HUES6 (cell line): ENCODE measurements at regions not wholly inside any gene's neighbourhood (a gene's known extent, or its start where the extent isn't known, plus 50 kb on each side); places are given as distances from the start of the nearest gene placed in this dataset.
"Not testable (repeated sequence)": the region's sequence is repeated elsewhere in the genome, so short reads cannot be mapped to it uniquely, and the experiment has no call there.

Experiments used
- H3K27ac ChIP-seq: 2 replicates; pipeline ENCODE4 v1.7.0; 2013; ENCODE audit warnings: low read depth, mild to moderate bottlenecking, low read length, inconsistent platforms
- H3K27me3 ChIP-seq: 2 replicates; pipeline ENCODE4 v1.6.1; 2013; ENCODE audit warnings: low read length; ENCODE audit not compliant: control insufficient read depth, insufficient read depth
- H3K36me3 ChIP-seq: 2 replicates; pipeline ENCODE4 v1.6.1; 2013; ENCODE audit warnings: low read length; ENCODE audit not compliant: control insufficient read depth, insufficient read depth
- H3K4me1 ChIP-seq: 2 replicates; pipeline ENCODE4 v1.6.1; 2013; ENCODE audit warnings: low read length; ENCODE audit not compliant: control insufficient read depth, insufficient read depth
- H3K4me3 ChIP-seq: 2 replicates; pipeline ENCODE4 v1.5.1; 2013; ENCODE audit warnings: low read depth, low read length
- H3K9ac ChIP-seq: one replicate; pipeline ENCODE4 v1.6.1; 2013; ENCODE audit warnings: mild to moderate bottlenecking, low read length
- H3K9me3 ChIP-seq: 2 replicates; pipeline ENCODE4 v1.6.1; 2013; ENCODE audit warnings: low read depth, low read length; ENCODE audit not compliant: control insufficient read depth, insufficient read depth

- Histone ChIP-seq H3K36me3 (no peaks in the 10 kb centered on the region), H3K27ac (no peak overlapping the region), H3K9ac (no peak overlapping the region), H3K9me3 (peaks cover 46% of the 10 kb centered on the region), H3K4me1 (no peaks in the 10 kb centered on the region), H3K27me3 (no peaks in the 10 kb centered on the region), H3K4me3 (no peak overlapping the region)
Observed at GRCh38 chr7:57198801-57199200, 66.6 kb upstream of the ZNF479 start.

DNA sequence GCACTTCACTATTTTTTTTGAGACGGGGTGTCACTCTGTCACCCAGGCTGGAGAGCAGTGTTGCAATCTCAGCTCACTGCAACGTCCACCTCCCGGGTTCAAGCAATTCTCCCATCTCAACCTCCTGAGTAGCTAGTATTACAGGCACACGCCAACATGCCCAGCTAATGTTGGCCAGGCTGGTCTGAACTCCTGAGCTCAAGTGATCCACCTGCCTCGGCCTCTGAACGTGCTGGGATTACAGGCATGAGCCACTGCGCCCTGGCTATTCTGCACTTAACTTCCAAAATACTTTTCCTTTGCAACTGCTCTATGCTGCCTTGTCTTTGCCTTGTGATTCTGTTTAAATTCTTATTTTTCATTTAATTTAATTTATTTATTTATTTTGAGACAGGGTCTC lies 67.0 kb upstream of the ZNF479 start:
- Histone ChIP-seq H3K4me1 (no peaks in the 10 kb centered on the region), H3K9ac (no peak overlapping the region), H3K4me3 (no peak overlapping the region), H3K9me3 (peaks cover 51% of the 10 kb centered on the region), H3K27ac (no peak overlapping the region), H3K27me3 (no peaks in the 10 kb centered on the region), H3K36me3 (no peaks in the 10 kb centered on the region)

- no peak overlapping the region for H3K27ac ChIP-seq
- no peak overlapping the region for H3K9ac ChIP-seq
- H3K4me1 ChIP-seq: no peaks in the 10 kb centered on the region
- H3K27me3 ChIP-seq: no peaks in the 10 kb centered on the region
- peaks cover 71% of the 10 kb centered on the region for H3K9me3 ChIP-seq
- no peaks in the 10 kb centered on the region for H3K36me3 ChIP-seq
- H3K4me3 ChIP-seq: no peak overlapping the region
Observed at GRCh38 chr7:57201021-57201894, 69.0 kb upstream of the ZNF479 start.

- no peaks in the 10 kb centered on the region for H3K4me1 ChIP-seq
Observed at GRCh38 chr7:57201895-57202210, 69.6 kb upstream of the ZNF479 start.

GRCh38 chr7:57202274-57202673 lies 70.0 kb upstream of the ZNF479 start:
- no peaks in the 10 kb centered on the region for H3K27me3 ChIP-seq
- H3K9me3 ChIP-seq: peaks cover 75% of the 10 kb centered on the region
- no peaks in the 10 kb centered on the region for H3K4me1 ChIP-seq
- no peaks in the 10 kb centered on the region for H3K36me3 ChIP-seq
- H3K4me3 ChIP-seq: no peak overlapping the region
- no peak overlapping the region for H3K9ac ChIP-seq
- H3K27ac ChIP-seq: no peak overlapping the region

More at GRCh38 chr7:57201895-57202210, 69.6 kb upstream of the ZNF479 start:
- H3K27ac ChIP-seq: no peak overlapping the region
- no peak overlapping the region for H3K9ac ChIP-seq
- H3K27me3 ChIP-seq: no peaks in the 10 kb centered on the region
- no peak overlapping the region for H3K4me3 ChIP-seq
- H3K9me3 ChIP-seq: peaks cover 74% of the 10 kb centered on the region
- no peaks in the 10 kb centered on the region for H3K36me3 ChIP-seq

DNA sequence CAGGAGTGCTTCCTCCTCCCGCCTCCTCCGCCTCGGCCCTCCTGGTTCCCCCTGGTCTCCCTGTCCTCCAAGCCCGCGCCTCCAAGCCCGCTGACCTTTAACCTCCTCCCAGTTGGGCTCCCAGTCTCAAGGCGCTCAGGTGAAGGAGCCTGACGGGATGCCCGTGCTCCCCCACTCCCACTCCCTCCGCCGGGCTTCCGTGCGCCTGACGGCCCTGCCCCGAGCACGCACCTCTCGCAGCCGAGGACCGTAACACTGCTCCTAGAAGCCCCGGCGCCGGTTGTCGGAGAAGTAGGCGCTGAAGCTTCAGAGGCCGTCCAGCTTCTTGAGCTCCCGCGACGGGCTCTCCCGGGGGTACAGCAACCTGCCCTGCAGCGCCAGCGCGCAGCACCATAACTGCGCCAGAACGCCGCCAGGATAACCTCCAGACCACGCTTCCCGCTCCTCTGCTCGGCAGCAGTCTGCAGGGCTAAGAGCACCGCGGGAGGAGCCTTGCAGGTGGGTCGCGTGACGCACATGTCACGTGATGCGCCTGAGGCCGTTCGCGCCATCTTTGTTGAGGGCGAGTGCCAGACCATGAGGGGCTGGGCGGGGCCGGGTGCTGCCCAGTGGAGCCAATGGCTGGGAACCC lies 71.0 kb upstream of the ZNF479 start:
- H3K9ac ChIP-seq: no peak overlapping the region
- H3K9me3 ChIP-seq: peaks cover 85% of the 10 kb centered on the region
- no peaks in the 10 kb centered on the region for H3K36me3 ChIP-seq

DNA sequence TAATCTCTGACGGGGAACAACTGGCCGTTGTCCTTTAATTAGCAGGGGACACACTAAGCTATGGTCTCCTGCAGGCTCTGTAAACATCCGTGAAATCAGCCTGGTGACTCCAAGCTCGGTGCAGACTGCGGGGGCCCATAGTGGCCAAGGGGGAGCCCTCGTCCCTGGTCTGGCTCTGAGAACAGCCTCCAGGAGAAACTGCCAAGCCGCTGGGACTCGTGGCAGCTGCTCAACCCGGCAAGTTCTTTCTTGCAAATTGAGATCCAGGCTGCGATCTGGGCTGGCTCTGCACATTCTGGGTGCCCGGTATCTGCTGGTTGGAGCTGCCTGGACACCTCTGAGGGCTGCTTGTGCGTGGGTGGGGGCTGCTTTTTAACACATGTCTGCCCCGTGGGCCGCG lies 71.6 kb upstream of the ZNF479 start:
- H3K4me1 ChIP-seq, H3K9ac ChIP-seq, H3K36me3 ChIP-seq, H3K27me3 ChIP-seq, H3K27ac ChIP-seq, H3K4me3 ChIP-seq: not testable (repeated sequence)
- peaks cover 88% of the 10 kb centered on the region for H3K9me3 ChIP-seq

More for the DNA sequence above, 71.0 kb upstream of the ZNF479 start:
- Histone ChIP-seq H3K27ac (no peak overlapping the region), H3K27me3 (no peaks in the 10 kb centered on the region), H3K4me3 (no peak overlapping the region), H3K4me1 (no peaks in the 10 kb centered on the region)

- Histone ChIP-seq H3K9me3 (peaks cover 86% of the 10 kb centered on the region), H3K4me1 (no peaks in the 10 kb centered on the region)
Observed at GRCh38 chr7:57204411-57204811, 72.2 kb upstream of the ZNF479 start.

DNA sequence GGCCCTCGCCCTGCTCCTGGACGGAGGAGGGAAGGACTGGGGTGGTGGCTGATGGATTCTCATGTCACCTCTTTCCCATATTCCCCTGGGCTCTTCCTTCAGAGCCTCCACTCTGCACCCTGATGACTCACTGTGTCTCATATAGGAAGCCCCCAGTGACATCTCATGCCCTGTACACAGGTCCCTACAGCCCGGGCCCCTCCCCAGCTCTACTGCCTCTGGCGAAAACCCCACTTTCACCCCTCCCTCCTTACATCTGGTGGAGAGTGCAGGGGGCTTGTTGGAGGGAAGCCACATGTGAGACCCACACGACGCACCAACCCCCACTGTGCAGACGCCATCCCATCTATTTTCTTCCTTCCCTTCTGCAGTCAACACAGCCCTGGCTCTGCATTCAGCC lies 72.8 kb upstream of the ZNF479 start:
- no peaks in the 10 kb centered on the region for H3K4me1 ChIP-seq
- H3K36me3 ChIP-seq: no peaks in the 10 kb centered on the region
- H3K4me3 ChIP-seq: no peak overlapping the region
- no peaks in the 10 kb centered on the region for H3K27me3 ChIP-seq
- no peak overlapping the region for H3K9ac ChIP-seq
- no peak overlapping the region for H3K27ac ChIP-seq
- H3K9me3 ChIP-seq: peaks cover 87% of the 10 kb centered on the region

More at GRCh38 chr7:57204411-57204811, 72.2 kb upstream of the ZNF479 start:
- no peak overlapping the region for H3K4me3 ChIP-seq
- H3K27ac ChIP-seq: no peak overlapping the region
- no peaks in the 10 kb centered on the region for H3K27me3 ChIP-seq
- no peaks in the 10 kb centered on the region for H3K36me3 ChIP-seq
- no peak overlapping the region for H3K9ac ChIP-seq

DNA sequence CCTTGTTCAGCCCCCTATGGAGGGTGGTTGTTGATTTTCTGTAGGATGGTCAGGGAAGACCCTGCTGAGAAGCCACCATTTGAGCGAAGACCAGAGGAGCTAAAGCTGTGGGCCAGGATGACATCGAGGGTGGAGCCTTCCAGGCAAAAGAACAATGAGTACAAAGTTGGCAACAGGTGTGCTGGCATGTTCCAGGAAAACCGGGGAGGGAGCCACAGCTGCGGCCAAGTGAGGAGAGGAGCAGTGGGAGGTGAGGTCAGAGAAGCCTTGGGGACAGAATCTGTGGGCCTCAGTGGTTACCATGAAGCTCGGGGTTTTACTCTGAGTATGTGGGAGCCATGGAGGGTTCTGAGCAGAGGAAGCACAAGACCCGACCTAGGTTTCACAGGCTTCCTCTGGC lies 75.6 kb upstream of the ZNF479 start:
- H3K9ac ChIP-seq: no peak overlapping the region
- H3K4me1 ChIP-seq: no peaks in the 10 kb centered on the region
- no peaks in the 10 kb centered on the region for H3K27me3 ChIP-seq
- peaks cover 88% of the 10 kb centered on the region for H3K9me3 ChIP-seq
- H3K4me3 ChIP-seq: no peak overlapping the region; the same call in 1 of the 2 replicates
- no peaks in the 10 kb centered on the region for H3K36me3 ChIP-seq
- no peak overlapping the region for H3K27ac ChIP-seq

- H3K4me1 ChIP-seq: no peaks in the 10 kb centered on the region
- no peak overlapping the region for H3K27ac ChIP-seq
- H3K4me3 ChIP-seq: no peak overlapping the region
- H3K27me3 ChIP-seq: no peaks in the 10 kb centered on the region
- H3K9ac ChIP-seq: no peak overlapping the region
- peaks cover 84% of the 10 kb centered on the region for H3K9me3 ChIP-seq
- no peaks in the 10 kb centered on the region for H3K36me3 ChIP-seq
Observed at GRCh38 chr7:57210212-57210611, 78.0 kb upstream of the ZNF479 start.
